ENCODE measurements at regions not wholly inside any gene's neighbourhood (a gene's known extent, or its start where the extent isn't known, plus 50 kb on each side); places are given as distances from the start of the nearest gene placed in this dataset.
A peak's percentile ranks its signal among the peaks of the same experiment; 100 is the strongest.
"Not testable (repeated sequence)": the region's sequence is repeated elsewhere in the genome, so short reads cannot be mapped to it uniquely, and the experiment has no call there.

GRCh38 chr3:96483781-96484180 is 330.6 kb upstream of the EPHA6 start:
- no peak for DNase-seq (ENCODE audit: low read depth)

DNA sequence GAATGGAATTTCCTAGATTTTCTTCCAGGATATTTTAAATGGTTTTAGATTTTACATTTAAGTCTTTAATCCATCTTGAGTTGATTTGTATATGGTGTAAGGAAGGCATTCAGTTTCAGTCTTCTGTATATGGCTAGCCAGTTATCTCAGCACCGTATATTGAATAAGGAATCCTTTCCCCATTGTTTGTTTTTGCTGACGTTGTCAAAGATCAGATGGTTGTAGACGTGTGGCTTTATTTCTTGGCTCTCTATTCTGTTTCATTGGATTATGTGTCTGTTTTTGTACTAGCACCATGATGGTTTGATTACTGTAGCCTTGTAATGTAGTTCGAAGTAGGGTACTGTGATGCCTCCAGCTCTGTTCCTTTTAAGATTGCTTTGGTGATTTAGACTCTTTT is 325.7 kb upstream of the EPHA6 start:
- no peak for DNase-seq (ENCODE audit: low read depth)

DNA sequence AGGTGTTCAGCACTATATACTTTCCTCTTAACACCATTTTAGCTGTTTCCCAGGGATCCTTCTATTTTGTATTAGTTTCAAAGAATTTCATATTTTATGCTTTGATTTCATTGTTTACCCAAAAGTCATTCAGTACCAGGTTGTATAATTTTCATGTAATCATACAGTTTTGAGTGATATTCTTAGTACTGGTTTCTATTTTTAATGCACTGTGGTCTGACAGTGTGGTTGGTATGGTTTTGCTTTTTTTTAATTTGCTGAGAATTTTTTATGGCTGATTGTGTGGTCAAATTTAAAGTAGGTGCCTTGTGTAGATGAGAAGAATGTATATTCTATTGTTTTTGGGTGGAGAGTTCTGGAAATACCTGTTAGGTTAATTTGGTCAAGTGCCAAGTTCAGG is 323.4 kb upstream of the EPHA6 start:
- DNase-seq (ENCODE audit: low read depth) = no peak

DNA sequence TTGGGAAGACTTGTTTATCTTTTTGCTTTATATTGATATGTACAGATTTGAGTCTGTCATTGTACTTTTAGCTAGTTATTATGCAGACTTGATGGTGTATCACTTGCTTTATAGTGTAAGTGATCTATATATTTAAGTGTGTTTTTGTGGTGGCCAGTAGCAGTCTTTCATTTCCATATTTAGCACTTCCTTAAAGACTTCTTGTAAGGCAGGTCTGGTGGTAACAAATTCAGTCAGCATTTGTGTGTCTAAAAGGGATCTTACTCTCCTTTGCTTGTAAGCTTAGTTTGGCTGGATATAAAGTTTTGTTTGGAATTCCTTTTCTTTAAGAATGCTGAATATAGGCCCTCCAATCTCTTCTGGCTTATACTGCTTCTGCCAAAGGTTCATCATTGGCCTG is 322.5 kb upstream of the EPHA6 start:
- DNase-seq (ENCODE audit: low read depth) = no peak

DNA sequence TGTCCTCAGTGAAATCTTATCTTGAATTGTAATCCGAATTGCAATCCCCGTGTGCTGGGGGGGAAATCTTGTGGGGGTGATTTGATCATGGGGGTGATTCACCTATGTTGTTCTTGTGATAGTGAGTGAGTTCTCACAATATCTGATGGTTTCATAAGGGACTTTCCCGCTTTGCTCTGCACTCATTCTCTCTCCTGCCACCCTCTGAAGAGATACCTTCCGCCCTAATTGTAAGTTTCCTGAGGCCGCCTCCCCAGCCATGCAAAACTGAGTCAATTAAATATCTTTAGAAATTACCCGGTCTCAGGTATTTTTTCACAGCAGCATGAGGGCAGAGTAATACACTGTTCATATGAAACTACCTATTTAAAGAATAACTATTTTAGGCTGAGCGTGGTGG is 304.1 kb upstream of the EPHA6 start:
- DNase-seq (ENCODE audit: low read depth) = no peak

DNA sequence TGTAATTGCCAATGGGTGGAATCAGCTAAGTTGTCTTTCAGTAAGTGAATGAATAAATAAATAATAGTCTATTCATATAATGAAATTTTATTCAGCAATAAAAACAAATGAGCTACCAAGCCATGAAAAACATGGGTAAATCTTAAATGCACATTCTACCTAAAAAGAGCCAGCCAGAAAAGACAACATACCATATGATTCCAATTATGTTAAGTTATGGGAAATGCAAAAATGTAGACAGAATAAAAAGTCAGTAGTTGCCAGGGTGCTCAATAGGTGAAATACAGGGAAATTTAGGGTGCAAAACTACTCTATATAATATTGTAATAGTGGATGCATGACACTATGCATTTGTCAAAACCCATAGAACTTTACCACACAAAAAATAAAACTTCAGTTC is 277.2 kb upstream of the EPHA6 start:
- DNase-seq (ENCODE audit: low read depth) = no peak

GRCh38 chr3:96538186-96538585 is 276.2 kb upstream of the EPHA6 start:
- no peak for DNase-seq (ENCODE audit: low read depth)

GRCh38 chr3:96548073-96548472 is 266.3 kb upstream of the EPHA6 start:
- DNase-seq (ENCODE audit: low read depth) = no peak

GRCh38 chr3:96576935-96577334 is 237.5 kb upstream of the EPHA6 start:
- no peak for DNase-seq (ENCODE audit: low read depth)

DNA sequence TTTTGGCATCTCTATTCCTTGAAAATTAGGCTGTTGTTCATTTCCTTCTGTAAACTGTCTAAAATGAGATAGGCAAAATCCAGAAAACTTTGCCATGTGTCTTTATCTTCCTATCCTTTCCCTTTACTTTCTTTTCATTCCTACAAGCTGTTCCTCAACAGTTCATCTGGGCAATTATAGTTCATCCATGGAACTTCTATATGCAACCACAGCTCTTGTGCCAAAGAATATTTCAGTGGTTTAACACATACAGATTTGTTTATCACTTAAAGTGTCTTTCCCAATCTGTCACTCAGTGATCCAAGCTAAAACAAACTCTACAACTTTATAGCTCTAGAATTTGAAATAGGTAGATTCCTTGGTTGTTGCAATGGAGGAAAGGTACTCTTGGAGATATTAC is 230.3 kb upstream of the EPHA6 start:
- no peak for DNase-seq (ENCODE audit: low read depth)

DNA sequence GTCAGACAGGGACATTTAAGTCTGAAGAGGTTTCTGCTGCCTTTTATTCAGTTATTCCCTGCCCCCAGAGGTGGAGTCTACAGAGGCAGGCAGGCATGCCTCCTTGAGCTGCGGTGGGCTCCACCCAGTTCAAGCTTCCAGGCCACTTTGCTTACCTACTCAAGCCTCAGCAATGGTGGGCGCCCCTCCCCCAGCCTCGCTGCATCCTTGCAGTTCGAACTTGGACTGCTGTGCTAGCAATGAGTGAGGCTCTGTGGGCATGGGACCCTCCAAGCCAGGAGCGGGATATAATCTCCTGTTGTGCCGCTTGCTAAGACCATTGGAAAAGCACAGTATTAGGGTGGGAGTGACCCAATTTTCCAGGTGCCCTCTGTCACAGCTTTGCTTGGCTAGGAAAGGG is 207.5 kb upstream of the EPHA6 start:
- not testable (repeated sequence) for DNase-seq (ENCODE audit: low read depth)

DNA sequence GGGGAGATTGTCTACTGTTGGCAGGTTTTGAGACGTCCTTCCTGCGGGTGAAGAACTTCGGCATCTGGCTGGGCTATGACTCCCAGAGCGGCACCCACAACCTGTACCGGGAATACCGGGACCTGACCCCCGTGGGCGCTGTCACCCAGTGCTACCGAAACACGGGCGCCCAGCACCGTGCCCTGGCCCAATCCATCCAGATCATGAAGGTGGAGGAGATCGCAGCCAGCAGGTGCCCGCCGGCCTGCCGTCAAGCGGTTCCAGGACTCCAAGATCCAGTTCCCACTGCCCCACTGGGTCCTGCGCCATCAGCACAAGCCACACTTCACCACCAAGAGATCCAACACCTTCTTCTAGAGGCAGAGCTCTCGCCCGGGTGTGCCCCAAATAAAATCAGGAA is 194.9 kb upstream of the EPHA6 start:
- DNase-seq (ENCODE audit: low read depth) = no peak

GRCh38 chr3:96622878-96623277 is 191.5 kb upstream of the EPHA6 start:
- no peak for DNase-seq (ENCODE audit: low read depth)

DNA sequence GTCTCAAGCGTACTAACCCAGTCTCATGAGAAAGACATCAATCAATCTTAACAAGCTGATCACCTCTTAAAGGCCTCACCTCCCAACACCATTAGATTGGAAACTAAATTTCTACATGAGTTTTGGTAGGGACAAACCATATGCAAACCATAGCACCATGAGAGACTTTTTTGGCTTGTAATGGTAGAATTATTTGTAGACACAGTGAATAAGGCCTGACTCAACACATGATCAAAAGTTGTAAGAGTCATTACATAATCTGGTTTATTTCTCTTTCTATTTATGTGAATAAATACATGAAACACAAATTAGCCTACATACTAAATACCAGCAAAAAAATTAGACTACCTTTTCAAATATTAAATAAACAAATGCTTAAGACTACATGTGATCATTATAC is 183.3 kb upstream of the EPHA6 start:
- no peak for DNase-seq (ENCODE audit: low read depth)

DNA sequence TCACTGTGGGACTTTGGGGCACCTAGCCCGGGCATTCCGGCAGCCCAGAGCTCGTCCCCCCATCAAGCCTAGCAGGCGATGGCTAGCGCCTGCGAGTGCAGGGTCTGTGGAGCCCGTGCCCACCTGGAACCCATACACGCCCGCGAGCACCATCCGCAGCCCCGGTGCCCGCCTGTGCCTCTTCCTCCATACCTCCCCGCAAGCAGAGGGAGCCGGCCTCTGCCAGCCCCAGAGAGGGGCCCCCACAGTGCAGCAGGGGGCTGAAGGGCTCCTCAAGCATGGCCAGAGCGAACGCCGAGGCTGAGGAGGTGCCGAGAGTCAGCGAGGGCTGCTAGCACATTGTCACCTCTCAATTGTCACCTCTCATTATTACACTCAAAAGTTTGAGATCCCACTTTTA is 167.8 kb upstream of the EPHA6 start:
- DNase-seq (ENCODE audit: low read depth) = no peak

DNA sequence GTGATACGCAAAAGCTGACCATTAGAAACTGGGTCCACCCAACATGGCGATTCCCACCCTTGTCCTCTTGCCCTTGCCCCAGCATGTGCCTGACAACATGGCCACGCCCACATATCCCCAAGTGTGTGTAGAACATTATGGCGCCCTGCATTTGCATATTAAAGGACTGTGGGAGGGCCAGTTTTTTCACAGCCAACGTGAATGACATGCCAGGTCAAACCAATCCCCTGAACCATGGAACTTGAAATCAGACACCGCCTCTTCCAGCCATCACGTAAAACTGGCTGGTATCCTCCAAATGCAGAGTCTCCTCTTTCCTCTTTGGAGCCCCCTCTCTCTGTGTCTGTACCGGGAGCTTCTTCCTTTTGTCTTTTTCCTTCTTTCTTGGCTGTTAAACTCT is 156.7 kb upstream of the EPHA6 start:
- DNase-seq (ENCODE audit: low read depth) = peak; percentile 9

DNA sequence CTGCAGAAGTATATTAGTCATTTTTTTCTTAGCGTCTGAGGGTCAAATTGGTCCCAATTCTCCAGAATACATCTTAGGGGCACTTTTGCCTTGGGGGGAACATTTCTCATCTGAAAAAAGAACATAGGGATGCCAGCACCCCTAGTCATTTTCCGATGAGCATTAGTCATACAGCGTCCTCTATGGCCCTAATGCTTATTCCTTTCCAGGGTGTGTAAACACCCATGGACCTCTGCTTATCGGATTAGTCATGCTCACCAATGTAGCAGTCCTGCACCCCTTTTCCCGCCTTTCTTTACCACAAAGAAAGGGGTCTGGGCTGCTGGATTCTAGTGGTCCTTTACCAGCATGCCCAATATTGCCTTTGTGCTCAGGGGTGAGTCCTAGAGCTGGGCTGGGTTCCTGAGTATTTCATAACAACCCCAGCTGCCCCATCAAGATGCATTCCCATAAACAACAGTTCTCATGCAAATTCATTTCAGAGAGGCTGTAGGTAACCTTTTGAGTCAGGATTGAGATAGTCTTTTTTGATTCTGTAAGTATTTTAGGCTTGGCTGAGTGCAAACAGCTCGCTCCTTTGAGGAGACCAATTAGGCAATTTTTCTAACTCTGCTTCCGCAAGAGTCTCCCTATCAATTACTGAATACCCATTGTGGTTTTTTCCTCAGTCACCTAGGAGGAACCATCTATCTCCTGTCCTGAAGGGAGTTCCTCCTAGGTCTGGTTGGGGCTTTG is 142.4 kb upstream of the EPHA6 start:
- peak; percentile 62 for DNase-seq (ENCODE audit: low read depth)

DNA sequence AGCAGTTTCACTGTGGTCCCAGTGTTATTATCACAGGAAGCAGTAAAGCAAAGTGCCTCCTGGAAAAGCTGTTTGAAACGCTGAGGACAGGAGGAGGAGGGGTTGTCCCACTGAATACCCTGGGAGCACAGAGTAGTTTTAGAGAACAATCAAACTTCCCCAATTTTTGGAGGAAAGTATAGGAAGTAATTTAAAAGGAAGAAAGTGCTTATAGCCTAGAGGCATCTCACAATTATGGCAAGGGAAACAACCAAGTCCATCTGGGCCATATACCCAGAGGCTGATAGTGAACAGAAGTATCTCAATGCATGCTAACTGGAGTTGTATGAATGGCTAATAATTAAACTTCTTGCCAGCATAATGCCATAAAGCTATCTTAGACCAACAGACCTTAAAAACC is 137.2 kb upstream of the EPHA6 start:
- DNase-seq (ENCODE audit: low read depth) = no peak

- no peak for DNase-seq (ENCODE audit: low read depth)
These were observed 136.1 kb upstream of the EPHA6 start for GRCh38 chr3:96678325-96678724.

GRCh38 chr3:96700322-96701315 is 113.8 kb upstream of the EPHA6 start:
- DNase-seq (ENCODE audit: low read depth) = no peak

GRCh38 chr3:96705895-96706294 is 108.5 kb upstream of the EPHA6 start:
- no peak for DNase-seq (ENCODE audit: low read depth)

DNA sequence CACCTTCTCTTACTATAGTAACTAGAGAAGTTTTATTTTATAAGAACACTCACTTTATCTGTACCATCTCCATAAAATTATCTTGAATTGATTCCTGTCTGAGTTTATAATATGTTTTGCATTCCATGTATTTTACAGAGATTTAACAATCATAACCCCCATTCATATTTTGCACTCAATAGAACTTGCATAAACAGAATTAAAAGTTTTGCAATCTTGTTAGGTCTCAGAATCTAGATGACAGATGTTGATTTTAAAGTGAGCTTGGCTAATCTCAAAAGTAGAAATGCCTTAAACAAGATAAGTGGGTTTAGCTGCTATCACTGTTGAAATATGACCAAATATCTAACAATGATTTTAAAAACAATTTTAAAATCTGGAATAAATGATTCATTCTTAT is 107.9 kb upstream of the EPHA6 start:
- DNase-seq (ENCODE audit: low read depth) = no peak

DNA sequence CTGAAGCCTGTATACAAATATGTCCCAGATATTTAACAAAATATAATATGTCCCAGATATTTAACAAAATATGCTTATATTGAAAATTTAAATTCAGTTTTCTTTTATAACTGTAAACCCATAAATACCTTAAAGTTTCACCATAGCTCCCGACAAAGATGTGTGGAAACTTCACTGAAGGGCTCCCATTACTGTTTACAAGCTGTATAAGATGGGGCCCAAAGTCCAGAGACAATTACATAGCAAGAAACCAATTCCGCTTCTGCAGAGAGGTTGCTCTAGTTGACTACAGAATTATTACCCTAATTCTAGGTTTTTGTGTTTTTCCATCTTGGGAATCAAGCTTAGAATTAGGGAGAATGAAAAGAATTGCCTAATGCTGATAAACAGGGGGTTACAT is 102.6 kb upstream of the EPHA6 start:
- DNase-seq (ENCODE audit: low read depth) = no peak
